ENCODE measurements at regions not wholly inside any gene's neighbourhood (a gene's known extent, or its start where the extent isn't known, plus 50 kb on each side); places are given as distances from the start of the nearest gene placed in this dataset.

GRCh38 chr3:139198186-139198585, 145.6 kb upstream of the MRPS22 start:
- H3K27me3 Mint-ChIP-seq: peaks cover 2 to 20% (median 18%) of the 10 kb centered on the region in 5 donors
- no peaks in the 10 kb centered on the region for H3K27me3 ChIP-seq (ENCODE audit: control insufficient read depth in 2 of 2, insufficient read depth in 2 of 2, low read length in 2 of 2)
- no peak overlapping the region for H3K4me3 ChIP-seq (ENCODE audit: low read length)
- ATAC-seq (no peak), DNase-seq (no peak)
- intact Hi-C loops (cut with micrococcal nuclease): no loop called here
- H3K4me1 ChIP-seq (ENCODE audit: control insufficient read depth in 2 of 2, insufficient read depth in 2 of 2, low read length in 2 of 2): no peaks in the 10 kb centered on the region
- H3K36me3 ChIP-seq (ENCODE audit: control insufficient read depth in 2 of 3, insufficient read depth in 3 of 3, low read length in 3 of 3): no peaks in the 10 kb centered on the region
- H3K4me1 Mint-ChIP-seq: no peaks in the 10 kb centered on the region
- no peak overlapping the region for H3K27ac ChIP-seq (ENCODE audit: low read depth, low read length)
- H3K9me3 Mint-ChIP-seq: peaks cover 0 to 20% (median 15%) of the 10 kb centered on the region in 11 donors
- CTCF ChIA-PET: no interaction called here
- no peaks in the 10 kb centered on the region for H3K9me3 ChIP-seq (ENCODE audit: control insufficient read depth in 2 of 3, low read length in 3 of 3)
- peaks cover 0 to 6% (median 0%) of the 10 kb centered on the region in 5 donors for H3K36me3 Mint-ChIP-seq
- no peak overlapping the region for H3K4me3 Mint-ChIP-seq
- H3K27ac Mint-ChIP-seq: no peak overlapping the region
- POLR2A ChIA-PET: no interaction called here

DNA sequence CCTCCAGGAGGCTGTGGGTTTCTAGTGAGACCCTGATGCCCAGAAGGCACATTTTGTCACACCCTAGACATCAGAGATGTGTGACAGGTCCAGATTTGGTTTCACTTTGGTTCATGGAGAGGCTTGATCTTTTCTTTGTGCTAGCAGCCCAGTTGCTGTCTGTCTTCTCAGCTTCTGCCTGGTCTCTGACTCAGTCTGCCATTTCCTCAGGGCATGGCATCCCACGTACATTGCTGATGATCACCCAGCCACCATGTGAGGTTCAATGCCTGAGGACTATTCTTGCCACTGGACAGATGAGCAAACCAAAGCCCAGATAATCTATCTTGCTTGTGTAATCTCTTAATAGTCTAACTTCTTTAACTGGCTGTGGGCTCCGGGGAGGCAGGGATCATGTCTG, 144.9 kb upstream of the MRPS22 start:
- Mint-ChIP-seq H3K36me3 (peaks cover 0 to 6% (median 0%) of the 10 kb centered on the region in 5 donors), H3K27me3 (peaks cover 2 to 21% (median 18%) of the 10 kb centered on the region in 5 donors), H3K4me3 (no peak overlapping the region), H3K9me3 (peaks cover 0 to 17% (median 13%) of the 10 kb centered on the region in 11 donors), H3K4me1 (no peaks in the 10 kb centered on the region), H3K27ac (no peak overlapping the region)
- H3K4me3 ChIP-seq (ENCODE audit: low read length): no peak overlapping the region
- DNase-seq (no peak), ATAC-seq (no peak)
- intact Hi-C loops (cut with micrococcal nuclease): no loop called here
- no peaks in the 10 kb centered on the region for H3K4me1 ChIP-seq (ENCODE audit: control insufficient read depth in 2 of 2, insufficient read depth in 2 of 2, low read length in 2 of 2)
- ChIA-PET CTCF (no interaction called here), POLR2A (no interaction called here)
- H3K27ac ChIP-seq (ENCODE audit: low read depth, low read length): no peak overlapping the region
- no peaks in the 10 kb centered on the region for H3K36me3 ChIP-seq (ENCODE audit: control insufficient read depth in 2 of 3, insufficient read depth in 3 of 3, low read length in 3 of 3)
- H3K9me3 ChIP-seq (ENCODE audit: control insufficient read depth in 2 of 3, low read length in 3 of 3): no peaks in the 10 kb centered on the region
- H3K27me3 ChIP-seq (ENCODE audit: control insufficient read depth in 2 of 2, insufficient read depth in 2 of 2, low read length in 2 of 2): no peaks in the 10 kb centered on the region

DNA sequence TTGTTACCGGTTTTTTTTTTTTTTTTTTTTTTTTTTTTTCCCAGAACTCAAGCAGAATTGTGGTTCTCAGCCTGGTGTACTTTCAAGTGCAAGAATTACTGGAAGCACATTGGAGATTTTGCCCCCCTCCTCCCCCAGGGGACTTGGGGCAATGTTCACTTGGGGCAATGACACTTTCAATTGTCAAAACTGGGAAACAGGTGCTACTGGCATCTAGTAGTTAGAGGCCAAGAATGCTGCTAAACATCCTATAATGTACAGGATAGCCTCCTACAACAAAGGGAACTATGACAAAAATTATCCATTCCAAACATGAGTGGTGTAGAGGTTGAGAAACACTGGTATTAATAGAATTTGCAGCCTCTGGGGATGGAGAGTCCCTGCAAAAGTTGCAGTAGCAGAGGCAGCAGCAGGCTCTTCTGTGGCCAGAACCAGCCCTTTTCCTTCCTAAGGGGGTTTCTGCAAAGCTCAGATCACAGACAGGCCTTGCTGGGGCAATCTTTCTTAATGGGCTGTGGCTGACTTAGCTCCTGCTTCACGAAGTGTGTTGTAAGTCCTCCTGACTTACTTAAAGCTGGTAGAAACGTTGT, 144.3 kb upstream of the MRPS22 start:
- Histone ChIP-seq H3K27me3 (ENCODE audit: control insufficient read depth in 2 of 2, insufficient read depth in 2 of 2, low read length in 2 of 2) (no peaks in the 10 kb centered on the region), H3K4me1 (ENCODE audit: control insufficient read depth in 2 of 2, insufficient read depth in 2 of 2, low read length in 2 of 2) (no peaks in the 10 kb centered on the region), H3K4me3 (ENCODE audit: low read length) (no peak overlapping the region), H3K36me3 (ENCODE audit: control insufficient read depth in 2 of 3, insufficient read depth in 3 of 3, low read length in 3 of 3) (no peaks in the 10 kb centered on the region), H3K27ac (ENCODE audit: low read depth, low read length) (no peak overlapping the region), H3K9me3 (ENCODE audit: control insufficient read depth in 2 of 3, low read length in 3 of 3) (no peaks in the 10 kb centered on the region)
- Mint-ChIP-seq H3K27me3 (peaks cover 2 to 24% (median 18%) of the 10 kb centered on the region in 5 donors), H3K36me3 (peaks cover 0 to 6% (median 0%) of the 10 kb centered on the region in 5 donors), H3K27ac (no peak overlapping the region), H3K4me3 (no peak overlapping the region), H3K4me1 (no peaks in the 10 kb centered on the region), H3K9me3 (peaks cover 0 to 17% (median 13%) of the 10 kb centered on the region in 11 donors)
- POLR2A ChIA-PET: no interaction called here
- CTCF ChIA-PET: no interaction called here
- intact Hi-C loops (cut with micrococcal nuclease): no loop called here
- DNase-seq (no peak), ATAC-seq (no peak)

GRCh38 chr3:139201446-139202225, 142.2 kb upstream of the MRPS22 start:
- POLR2A ChIA-PET: no interaction called here
- Histone ChIP-seq H3K9me3 (ENCODE audit: control insufficient read depth in 2 of 3, low read length in 3 of 3) (no peaks in the 10 kb centered on the region), H3K36me3 (ENCODE audit: control insufficient read depth in 2 of 3, insufficient read depth in 3 of 3, low read length in 3 of 3) (no peaks in the 10 kb centered on the region), H3K27ac (ENCODE audit: low read depth, low read length) (no peak overlapping the region), H3K4me3 (ENCODE audit: low read length) (no peak overlapping the region), H3K4me1 (ENCODE audit: control insufficient read depth in 2 of 2, insufficient read depth in 2 of 2, low read length in 2 of 2) (no peaks in the 10 kb centered on the region), H3K27me3 (ENCODE audit: control insufficient read depth in 2 of 2, insufficient read depth in 2 of 2, low read length in 2 of 2) (no peaks in the 10 kb centered on the region)
- ATAC-seq: no peak
- H3K9me3 Mint-ChIP-seq: peaks cover 0 to 9% (median 4%) of the 10 kb centered on the region in 11 donors
- DNase-seq: no peak
- H3K4me3 Mint-ChIP-seq: no peak overlapping the region
- peaks cover 0 to 3% (median 0%) of the 10 kb centered on the region in 5 donors for H3K36me3 Mint-ChIP-seq
- intact Hi-C loops (cut with micrococcal nuclease): no loop called here
- H3K4me1 Mint-ChIP-seq: no peaks in the 10 kb centered on the region
- CTCF ChIA-PET: no interaction called here
- no peak overlapping the region for H3K27ac Mint-ChIP-seq
- H3K27me3 Mint-ChIP-seq: peaks cover 4 to 18% (median 16%) of the 10 kb centered on the region in 5 donors

GRCh38 chr3:139202226-139202958, 141.4 kb upstream of the MRPS22 start:
- H3K27me3 Mint-ChIP-seq: peaks cover 4 to 12% (median 9%) of the 10 kb centered on the region in 5 donors

DNA sequence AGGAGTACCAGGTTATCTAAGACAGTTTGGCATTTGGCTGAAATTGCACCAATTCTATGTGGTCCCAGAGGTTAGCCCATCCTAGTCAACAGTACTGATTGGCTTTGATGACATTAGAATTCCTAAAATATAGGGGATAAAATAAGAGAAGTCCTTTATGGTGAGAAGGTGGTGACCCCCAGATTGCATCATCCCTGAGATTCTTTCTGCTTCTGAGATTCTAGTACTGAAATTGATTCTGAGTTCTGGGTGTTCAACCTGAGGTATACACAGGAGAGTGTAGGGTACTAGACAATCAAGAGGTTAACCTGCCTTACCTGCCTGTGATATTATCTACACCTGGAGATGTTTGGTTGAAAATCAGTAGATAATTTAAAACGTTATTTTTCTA, 140.9 kb upstream of the MRPS22 start:
- H3K4me1 Mint-ChIP-seq: no peaks in the 10 kb centered on the region
- H3K27ac Mint-ChIP-seq: no peak overlapping the region
- no peak overlapping the region for H3K27ac ChIP-seq (ENCODE audit: low read depth, low read length)
- H3K27me3 ChIP-seq (ENCODE audit: control insufficient read depth in 2 of 2, insufficient read depth in 2 of 2, low read length in 2 of 2): no peaks in the 10 kb centered on the region
- intact Hi-C loops (cut with micrococcal nuclease): no loop called here
- POLR2A ChIA-PET: no interaction called here
- no peaks in the 10 kb centered on the region for H3K4me1 ChIP-seq (ENCODE audit: control insufficient read depth in 2 of 2, insufficient read depth in 2 of 2, low read length in 2 of 2)
- H3K9me3 ChIP-seq (ENCODE audit: control insufficient read depth in 2 of 3, low read length in 3 of 3): no peaks in the 10 kb centered on the region
- peaks cover 4 to 12% (median 9%) of the 10 kb centered on the region in 5 donors for H3K27me3 Mint-ChIP-seq
- no peak for ATAC-seq
- no peak overlapping the region for H3K4me3 Mint-ChIP-seq
- peaks cover 0 to 3% (median 0%) of the 10 kb centered on the region in 11 donors for H3K9me3 Mint-ChIP-seq
- DNase-seq: no peak
- no peaks in the 10 kb centered on the region for H3K36me3 ChIP-seq (ENCODE audit: control insufficient read depth in 2 of 3, insufficient read depth in 3 of 3, low read length in 3 of 3)
- CTCF ChIA-PET: no interaction called here
- no peaks in the 10 kb centered on the region for H3K36me3 Mint-ChIP-seq
- no peak overlapping the region for H3K4me3 ChIP-seq (ENCODE audit: low read length)

More at GRCh38 chr3:139202226-139202958, 141.4 kb upstream of the MRPS22 start:
- Histone ChIP-seq H3K27me3 (ENCODE audit: control insufficient read depth in 2 of 2, insufficient read depth in 2 of 2, low read length in 2 of 2) (no peaks in the 10 kb centered on the region), H3K9me3 (ENCODE audit: control insufficient read depth in 2 of 3, low read length in 3 of 3) (no peaks in the 10 kb centered on the region), H3K36me3 (ENCODE audit: control insufficient read depth in 2 of 3, insufficient read depth in 3 of 3, low read length in 3 of 3) (no peaks in the 10 kb centered on the region), H3K27ac (ENCODE audit: low read depth, low read length) (no peak overlapping the region), H3K4me1 (ENCODE audit: control insufficient read depth in 2 of 2, insufficient read depth in 2 of 2, low read length in 2 of 2) (no peaks in the 10 kb centered on the region), H3K4me3 (ENCODE audit: low read length) (no peak overlapping the region)
- Mint-ChIP-seq H3K4me3 (no peak overlapping the region), H3K27ac (no peak overlapping the region), H3K9me3 (peaks cover 0 to 3% (median 0%) of the 10 kb centered on the region in 11 donors), H3K4me1 (no peaks in the 10 kb centered on the region), H3K36me3 (no peaks in the 10 kb centered on the region)
- intact Hi-C loops (cut with micrococcal nuclease): no loop called here
- ChIA-PET CTCF (no interaction called here), POLR2A (no interaction called here)
- DNase-seq: no peak
- no peak for ATAC-seq

Data from naive thymus-derived CD4-positive, alpha-beta T cell (primary cell).